ENCODE measurements at regions not wholly inside any gene's neighbourhood (a gene's known extent, or its start where the extent isn't known, plus 50 kb on each side); places are given as distances from the start of the nearest gene placed in this dataset.
"Not testable (repeated sequence)": the region's sequence is repeated elsewhere in the genome, so short reads cannot be mapped to it uniquely, and the experiment has no call there.

GRCh38 chr1:104163912-104164476, 414.3 kb downstream of the AMY1C start:
- no peak for DNase-seq (ENCODE audit: low read depth in 2 of 2)

- DNase-seq (ENCODE audit: low read depth in 2 of 2): no peak
Observed at GRCh38 chr1:104172243-104172681, 422.6 kb downstream of the AMY1C start.

- no peak for DNase-seq (ENCODE audit: low read depth in 2 of 2)
Observed at GRCh38 chr1:104182251-104182650, 432.6 kb downstream of the AMY1C start.

- DNase-seq (ENCODE audit: low read depth in 2 of 2): no peak
Observed at GRCh38 chr1:104189207-104189606, 439.5 kb downstream of the AMY1C start.

GRCh38 chr1:104190821-104191220, 441.1 kb downstream of the AMY1C start:
- DNase-seq (ENCODE audit: low read depth in 2 of 2): no peak

- DNase-seq (ENCODE audit: low read depth in 2 of 2): no peak
Observed at GRCh38 chr1:104195395-104195794, 445.7 kb downstream of the AMY1C start.

GRCh38 chr1:104196136-104196535, 446.4 kb downstream of the AMY1C start:
- no peak for DNase-seq (ENCODE audit: low read depth in 2 of 2)

GRCh38 chr1:104197516-104197915, 447.8 kb downstream of the AMY1C start:
- DNase-seq (ENCODE audit: low read depth in 2 of 2): no peak

- DNase-seq (ENCODE audit: low read depth in 2 of 2): no peak
Observed at GRCh38 chr1:104212239-104212638, 462.5 kb downstream of the AMY1C start.

GRCh38 chr1:104217395-104217986, 467.8 kb downstream of the AMY1C start:
- DNase-seq (ENCODE audit: low read depth in 2 of 2): not testable (repeated sequence)

- no peak for DNase-seq (ENCODE audit: low read depth in 2 of 2)
Observed at GRCh38 chr1:104229860-104230259, 480.2 kb downstream of the AMY1C start.

GRCh38 chr1:104231676-104232075, 482.0 kb downstream of the AMY1C start:
- DNase-seq (ENCODE audit: low read depth in 2 of 2): no peak

GRCh38 chr1:104235141-104235540, 485.4 kb downstream of the AMY1C start:
- DNase-seq (ENCODE audit: low read depth in 2 of 2): no peak

- no peak for DNase-seq (ENCODE audit: low read depth in 2 of 2)
Observed at GRCh38 chr1:104238991-104239390, 489.3 kb downstream of the AMY1C start.

GRCh38 chr1:104248385-104248784, 498.7 kb downstream of the AMY1C start:
- no peak for DNase-seq (ENCODE audit: low read depth in 2 of 2)

- DNase-seq (ENCODE audit: low read depth in 2 of 2): no peak
Observed at GRCh38 chr1:104259481-104259880, 509.8 kb downstream of the AMY1C start.

GRCh38 chr1:104263110-104263509, 513.4 kb downstream of the AMY1C start:
- not testable (repeated sequence) for DNase-seq (ENCODE audit: low read depth in 2 of 2)

GRCh38 chr1:104264521-104264920, 514.8 kb downstream of the AMY1C start:
- no peak for DNase-seq (ENCODE audit: low read depth in 2 of 2)

GRCh38 chr1:104265163-104265562, 515.5 kb downstream of the AMY1C start:
- DNase-seq (ENCODE audit: low read depth in 2 of 2): no peak

GRCh38 chr1:104266612-104267011, 516.9 kb downstream of the AMY1C start:
- DNase-seq (ENCODE audit: low read depth in 2 of 2): no peak

- not testable (repeated sequence) for DNase-seq (ENCODE audit: low read depth in 2 of 2)
Observed at GRCh38 chr1:104288322-104288721, 538.6 kb downstream of the AMY1C start.

GRCh38 chr1:104291156-104291555, 541.5 kb downstream of the AMY1C start:
- no peak for DNase-seq (ENCODE audit: low read depth in 2 of 2)

- no peak for DNase-seq (ENCODE audit: low read depth in 2 of 2)
Observed at GRCh38 chr1:104294259-104294658, 544.6 kb downstream of the AMY1C start.

GRCh38 chr1:104295511-104295910, 545.8 kb downstream of the AMY1C start:
- no peak for DNase-seq (ENCODE audit: low read depth in 2 of 2)
